ENCODE measurements at regions not wholly inside any gene's neighbourhood (a gene's known extent, or its start where the extent isn't known, plus 50 kb on each side); places are given as distances from the start of the nearest gene placed in this dataset.

DNA sequence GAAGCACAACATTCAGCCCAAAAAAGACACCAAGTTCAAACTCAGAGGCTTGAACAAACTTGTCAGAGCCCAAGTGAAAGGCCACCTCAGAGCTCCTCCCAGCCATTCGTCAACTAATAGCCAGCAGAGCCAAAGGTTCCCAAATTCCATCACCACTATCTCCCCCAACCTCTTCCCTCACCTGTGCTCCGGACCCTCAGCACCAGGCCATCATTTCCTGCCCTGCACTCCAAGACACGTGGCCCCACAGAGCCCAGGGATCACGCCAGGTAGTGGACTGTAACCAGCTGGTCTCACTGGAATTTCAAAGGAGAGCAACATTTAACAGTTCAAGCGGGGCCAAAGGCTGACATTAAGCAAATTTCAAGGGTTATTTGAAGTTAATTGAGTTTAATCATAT, 245.2 kb upstream of the IGF1R start:
- no peaks in the 10 kb centered on the region for H3K27me3 ChIP-seq (ENCODE audit: insufficient read depth, low read length)
- H3K4me1 ChIP-seq (ENCODE audit: insufficient read depth, low read length), result peaks cover 5% of the 10 kb centered on the region
- no peaks in the 10 kb centered on the region for H3K36me3 ChIP-seq (ENCODE audit: insufficient read depth, low read length)
- H2AFZ ChIP-seq (ENCODE audit: low read depth, low read length), result no peak overlapping the region
- H3K4me3 ChIP-seq (ENCODE audit: low read length), result no peak overlapping the region
- H3K9me3 ChIP-seq (ENCODE audit: low read length), result no peaks in the 10 kb centered on the region

- Histone ChIP-seq H3K9me3 (ENCODE audit: low read length) (no peaks in the 10 kb centered on the region), H3K4me3 (ENCODE audit: low read length) (no peak overlapping the region), H3K27me3 (ENCODE audit: insufficient read depth, low read length) (no peaks in the 10 kb centered on the region), H3K36me3 (ENCODE audit: insufficient read depth, low read length) (no peaks in the 10 kb centered on the region), H2AFZ (ENCODE audit: low read depth, low read length) (no peak overlapping the region), H3K4me1 (ENCODE audit: insufficient read depth, low read length) (peaks cover under 1% of the 10 kb centered on the region)
Measured at GRCh38 chr15:98403569-98403968, 244.8 kb upstream of the IGF1R start.

GRCh38 chr15:98405013-98405412, 243.3 kb upstream of the IGF1R start:
- no peak overlapping the region for H2AFZ ChIP-seq (ENCODE audit: low read depth, low read length)
- no peak overlapping the region for H3K4me3 ChIP-seq (ENCODE audit: low read length)
- no peaks in the 10 kb centered on the region for H3K36me3 ChIP-seq (ENCODE audit: insufficient read depth, low read length)
- no peaks in the 10 kb centered on the region for H3K9me3 ChIP-seq (ENCODE audit: low read length)
- no peaks in the 10 kb centered on the region for H3K27me3 ChIP-seq (ENCODE audit: insufficient read depth, low read length)
- H3K4me1 ChIP-seq (ENCODE audit: insufficient read depth, low read length), result no peaks in the 10 kb centered on the region

DNA sequence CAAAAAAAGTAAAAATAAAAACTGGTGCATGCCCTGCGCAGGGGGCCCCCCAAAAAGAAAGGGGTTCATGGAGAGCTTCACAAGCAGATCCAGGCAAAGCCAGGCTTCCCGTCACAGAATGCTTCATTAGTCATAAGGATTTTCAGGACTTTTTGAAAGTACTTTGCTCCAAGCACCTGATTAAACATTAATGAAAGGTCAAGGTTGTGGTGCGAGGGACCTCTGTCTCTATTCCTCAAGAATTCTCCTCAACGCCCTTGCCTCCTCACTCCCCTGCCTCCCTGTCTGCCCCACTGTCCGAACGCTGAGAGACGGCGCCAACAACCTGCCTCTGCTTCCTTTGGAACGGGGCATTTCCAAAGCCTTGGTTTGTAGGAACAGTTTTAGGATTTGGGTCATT, 240.1 kb upstream of the IGF1R start:
- Histone ChIP-seq H3K4me1 (ENCODE audit: insufficient read depth, low read length) (no peaks in the 10 kb centered on the region), H3K36me3 (ENCODE audit: insufficient read depth, low read length) (no peaks in the 10 kb centered on the region), H3K27me3 (ENCODE audit: insufficient read depth, low read length) (no peaks in the 10 kb centered on the region), H3K4me3 (ENCODE audit: low read length) (no peak overlapping the region), H2AFZ (ENCODE audit: low read depth, low read length) (no peak overlapping the region), H3K9me3 (ENCODE audit: low read length) (no peaks in the 10 kb centered on the region)

GRCh38 chr15:98410328-98410727, 238.0 kb upstream of the IGF1R start:
- H3K4me3 ChIP-seq (ENCODE audit: low read length), result no peak overlapping the region
- no peak overlapping the region for H2AFZ ChIP-seq (ENCODE audit: low read depth, low read length)
- H3K36me3 ChIP-seq (ENCODE audit: insufficient read depth, low read length), result no peaks in the 10 kb centered on the region
- no peaks in the 10 kb centered on the region for H3K27me3 ChIP-seq (ENCODE audit: insufficient read depth, low read length)
- no peaks in the 10 kb centered on the region for H3K4me1 ChIP-seq (ENCODE audit: insufficient read depth, low read length)
- no peaks in the 10 kb centered on the region for H3K9me3 ChIP-seq (ENCODE audit: low read length)

- Histone ChIP-seq H3K9me3 (ENCODE audit: low read length) (no peaks in the 10 kb centered on the region), H2AFZ (ENCODE audit: low read depth, low read length) (no peak overlapping the region), H3K4me3 (ENCODE audit: low read length) (no peak overlapping the region), H3K4me1 (ENCODE audit: insufficient read depth, low read length) (no peaks in the 10 kb centered on the region), H3K36me3 (ENCODE audit: insufficient read depth, low read length) (no peaks in the 10 kb centered on the region), H3K27me3 (ENCODE audit: insufficient read depth, low read length) (no peaks in the 10 kb centered on the region)
Measured at GRCh38 chr15:98412852-98413251, 235.5 kb upstream of the IGF1R start.

DNA sequence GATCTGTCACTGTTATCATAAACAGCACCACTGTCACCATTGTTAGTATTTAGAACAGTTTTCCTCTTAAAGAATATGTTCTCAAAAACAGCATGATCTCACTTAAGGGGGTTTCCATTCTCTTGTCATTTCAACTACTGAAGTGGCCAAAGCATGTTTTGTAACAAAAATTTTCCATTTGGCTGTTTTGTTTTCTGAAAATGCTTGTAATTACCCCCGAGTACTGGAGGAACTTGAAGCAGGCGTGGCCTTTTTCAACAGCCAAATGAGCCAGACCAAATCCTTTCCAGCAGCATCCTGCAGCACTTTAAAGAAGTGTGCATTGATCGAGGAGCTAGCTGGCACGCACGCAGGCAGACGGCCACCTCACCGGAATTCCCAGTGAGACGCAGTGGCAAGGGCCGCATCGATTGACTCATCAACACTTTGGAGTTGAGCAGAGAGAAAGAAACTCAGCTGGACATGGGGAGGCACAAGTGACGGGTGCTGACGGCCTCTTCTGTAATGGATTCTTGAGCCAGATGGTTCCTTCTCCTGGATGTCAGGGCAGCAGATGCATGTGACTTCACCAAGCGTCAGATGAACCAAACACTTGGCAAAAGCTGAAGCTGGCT, 234.3 kb upstream of the IGF1R start:
- Histone ChIP-seq H3K36me3 (ENCODE audit: insufficient read depth, low read length) (no peaks in the 10 kb centered on the region), H3K9me3 (ENCODE audit: low read length) (no peaks in the 10 kb centered on the region), H2AFZ (ENCODE audit: low read depth, low read length) (no peak overlapping the region), H3K4me3 (ENCODE audit: low read length) (no peak overlapping the region), H3K27me3 (ENCODE audit: insufficient read depth, low read length) (no peaks in the 10 kb centered on the region), H3K4me1 (ENCODE audit: insufficient read depth, low read length) (no peaks in the 10 kb centered on the region)

DNA sequence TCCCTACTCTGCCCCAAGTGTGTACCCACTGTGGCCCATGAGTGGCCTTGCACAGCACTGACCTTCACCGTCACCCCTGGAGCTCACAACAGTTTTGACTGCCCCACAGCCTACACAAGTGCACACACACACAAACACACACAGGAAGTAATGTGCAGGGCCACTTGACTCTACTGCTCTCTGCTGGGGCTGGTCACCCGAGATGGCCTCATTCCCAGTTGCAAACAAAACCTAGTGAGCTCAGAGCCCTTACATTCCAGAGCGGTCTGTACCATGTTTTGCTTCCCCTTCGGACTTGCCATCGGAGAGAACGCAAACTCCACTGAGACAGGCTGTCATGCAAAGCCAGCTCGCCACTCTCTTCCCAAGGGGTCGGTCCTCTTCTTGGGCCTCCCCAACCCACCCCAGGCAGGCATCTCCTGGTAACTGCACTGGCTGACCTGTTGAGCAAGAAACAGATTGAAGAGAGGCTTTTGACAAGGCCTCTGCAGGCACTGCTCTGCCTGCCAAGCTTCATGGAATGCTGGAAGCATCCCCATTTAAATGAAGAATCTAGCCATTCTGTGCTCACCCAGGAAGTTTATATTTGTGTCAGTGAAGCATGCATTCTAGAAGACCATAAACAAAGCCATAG, 232.0 kb upstream of the IGF1R start:
- H3K4me3 ChIP-seq (ENCODE audit: low read length), result no peak overlapping the region
- no peaks in the 10 kb centered on the region for H3K27me3 ChIP-seq (ENCODE audit: insufficient read depth, low read length)
- H2AFZ ChIP-seq (ENCODE audit: low read depth, low read length), result no peak overlapping the region
- H3K9me3 ChIP-seq (ENCODE audit: low read length), result no peaks in the 10 kb centered on the region
- no peaks in the 10 kb centered on the region for H3K36me3 ChIP-seq (ENCODE audit: insufficient read depth, low read length)
- H3K4me1 ChIP-seq (ENCODE audit: insufficient read depth, low read length), result no peaks in the 10 kb centered on the region

GRCh38 chr15:98417346-98417745, 231.0 kb upstream of the IGF1R start:
- Histone ChIP-seq H3K4me3 (ENCODE audit: low read length) (no peak overlapping the region), H2AFZ (ENCODE audit: low read depth, low read length) (no peak overlapping the region), H3K9me3 (ENCODE audit: low read length) (no peaks in the 10 kb centered on the region), H3K27me3 (ENCODE audit: insufficient read depth, low read length) (peaks cover 7% of the 10 kb centered on the region), H3K36me3 (ENCODE audit: insufficient read depth, low read length) (no peaks in the 10 kb centered on the region), H3K4me1 (ENCODE audit: insufficient read depth, low read length) (peaks cover 3% of the 10 kb centered on the region)

DNA sequence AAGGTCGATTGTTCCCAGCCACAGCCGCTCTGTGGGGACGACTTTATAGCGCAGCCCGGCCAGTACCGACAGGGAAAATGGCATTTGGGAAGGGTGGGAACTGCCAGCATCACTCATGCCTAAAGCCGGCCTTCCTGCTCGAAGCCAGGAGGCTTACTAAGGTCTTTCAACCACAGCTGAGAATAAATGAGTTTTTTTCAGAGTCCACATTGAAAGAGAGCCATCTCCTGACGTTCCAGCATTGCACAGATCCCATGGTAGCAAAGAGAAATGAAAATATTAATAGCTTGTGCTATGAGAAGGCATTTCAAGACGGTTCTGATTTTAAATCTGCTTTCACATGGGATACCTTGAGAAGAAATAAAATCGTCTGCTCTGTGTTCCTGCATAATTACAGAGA, 230.2 kb upstream of the IGF1R start:
- Histone ChIP-seq H3K27me3 (ENCODE audit: insufficient read depth, low read length) (peaks cover 9% of the 10 kb centered on the region), H3K9me3 (ENCODE audit: low read length) (no peaks in the 10 kb centered on the region), H3K4me3 (ENCODE audit: low read length) (no peak overlapping the region), H3K36me3 (ENCODE audit: insufficient read depth, low read length) (no peaks in the 10 kb centered on the region), H3K4me1 (ENCODE audit: insufficient read depth, low read length) (peaks cover 3% of the 10 kb centered on the region), H2AFZ (ENCODE audit: low read depth, low read length) (no peak overlapping the region)

DNA sequence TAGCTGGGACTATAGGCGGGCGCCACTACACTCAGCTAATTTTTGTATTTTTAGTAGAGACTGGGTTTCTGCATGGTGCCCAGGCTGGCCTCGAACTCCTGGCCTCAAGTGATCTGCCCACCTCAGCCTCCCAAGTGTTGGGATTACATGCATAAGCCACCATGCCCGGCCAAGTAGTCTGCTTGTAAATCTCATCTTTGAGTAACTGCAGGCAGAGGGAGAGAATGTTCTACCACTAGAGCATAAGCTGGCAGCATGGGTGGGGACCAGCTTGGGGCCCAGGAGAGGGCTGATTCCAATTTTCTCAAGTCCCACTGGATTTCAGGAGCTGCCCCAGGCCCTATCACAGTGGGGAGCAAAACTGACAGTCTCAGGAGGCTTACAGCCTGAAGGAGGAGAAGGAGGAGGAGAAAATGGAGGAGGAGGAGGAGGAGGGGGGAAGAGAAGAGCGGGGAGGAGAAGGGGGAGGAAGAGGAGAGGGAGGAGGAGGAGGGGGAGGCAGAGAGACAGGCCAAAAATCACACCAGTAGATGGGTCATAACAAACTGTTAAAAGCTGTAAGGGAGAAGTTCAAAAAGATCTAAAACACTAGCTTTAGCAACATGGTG, 229.1 kb upstream of the IGF1R start:
- Histone ChIP-seq H3K36me3 (ENCODE audit: insufficient read depth, low read length) (no peaks in the 10 kb centered on the region), H3K27me3 (ENCODE audit: insufficient read depth, low read length) (peaks cover 9% of the 10 kb centered on the region), H3K4me3 (ENCODE audit: low read length) (no peak overlapping the region), H3K9me3 (ENCODE audit: low read length) (no peaks in the 10 kb centered on the region), H3K4me1 (ENCODE audit: insufficient read depth, low read length) (peaks cover 3% of the 10 kb centered on the region), H2AFZ (ENCODE audit: low read depth, low read length) (no peak overlapping the region)

DNA sequence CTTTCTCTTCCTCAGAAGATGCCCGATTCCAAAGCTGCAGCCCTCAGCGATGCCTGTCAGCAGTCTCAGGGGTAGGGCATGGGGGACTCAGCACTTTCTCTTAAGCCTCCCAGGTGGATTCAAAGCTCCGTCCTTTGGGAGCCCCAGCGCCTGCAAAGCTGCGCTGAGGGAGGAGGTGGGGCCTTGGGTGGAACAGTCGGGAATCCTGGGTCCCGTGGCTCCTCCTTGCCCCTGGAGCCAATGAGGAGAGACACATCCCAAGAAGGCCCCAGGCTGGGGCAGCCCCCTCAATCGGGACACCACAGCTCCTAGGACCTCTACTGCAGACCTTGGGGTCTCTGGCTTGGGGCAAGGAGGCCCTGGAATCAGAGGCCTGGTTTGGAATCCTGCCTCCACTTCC, 227.5 kb upstream of the IGF1R start:
- Histone ChIP-seq H3K4me3 (ENCODE audit: low read length) (no peak overlapping the region), H3K9me3 (ENCODE audit: low read length) (no peaks in the 10 kb centered on the region), H3K4me1 (ENCODE audit: insufficient read depth, low read length) (peaks cover 3% of the 10 kb centered on the region), H2AFZ (ENCODE audit: low read depth, low read length) (no peak overlapping the region), H3K36me3 (ENCODE audit: insufficient read depth, low read length) (no peaks in the 10 kb centered on the region), H3K27me3 (ENCODE audit: insufficient read depth, low read length) (peaks cover 12% of the 10 kb centered on the region)

GRCh38 chr15:98421419-98422129, 226.8 kb upstream of the IGF1R start:
- H3K27me3 ChIP-seq (ENCODE audit: insufficient read depth, low read length), result peaks cover 12% of the 10 kb centered on the region
- H3K4me1 ChIP-seq (ENCODE audit: insufficient read depth, low read length), result peaks cover 3% of the 10 kb centered on the region
- H3K36me3 ChIP-seq (ENCODE audit: insufficient read depth, low read length), result no peaks in the 10 kb centered on the region
- no peaks in the 10 kb centered on the region for H3K9me3 ChIP-seq (ENCODE audit: low read length)
- no peak overlapping the region for H3K4me3 ChIP-seq (ENCODE audit: low read length)
- no peak overlapping the region for H2AFZ ChIP-seq (ENCODE audit: low read depth, low read length)
